ENCODE measurements at regions not wholly inside any gene's neighbourhood (a gene's known extent, or its start where the extent isn't known, plus 50 kb on each side); places are given as distances from the start of the nearest gene placed in this dataset.
A peak's percentile ranks its signal among the peaks of the same experiment; 100 is the strongest.

DNA sequence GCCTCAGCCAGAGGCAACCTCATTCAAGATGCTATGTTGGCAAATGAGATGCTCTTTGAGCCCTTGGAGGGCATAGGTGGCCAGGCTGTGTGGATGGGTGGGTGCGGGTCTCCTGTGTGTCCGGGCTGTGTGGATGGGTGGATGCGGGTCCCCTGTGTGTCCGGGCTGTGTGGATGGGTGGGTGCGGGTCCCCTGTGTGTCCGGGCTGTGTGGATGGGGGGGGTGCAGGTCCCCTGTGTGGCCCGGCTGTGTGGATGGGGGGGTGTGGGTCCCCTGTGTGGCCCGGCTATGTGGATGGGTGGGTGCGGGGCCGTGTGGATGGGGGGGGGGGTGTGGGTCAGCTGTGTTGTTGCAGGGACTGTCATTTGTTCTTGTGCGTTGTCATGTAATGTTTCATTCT, 136.6 kb upstream of the COL5A1 start:
- TF ChIP-seq BHLHE40 (IDR thresholded peaks at IDR 0.05; ENCODE audit: low read depth, low read length): no peak
- TF ChIP-seq FOS (IDR thresholded peaks at IDR 0.05; ENCODE audit: low read depth, low read length): no peak
- no peak for TF ChIP-seq MAFK (IDR thresholded peaks at IDR 0.05; ENCODE audit: low read depth, low read length)
- TF ChIP-seq RFX5 (IDR thresholded peaks at IDR 0.05; ENCODE audit: low read depth, low read length): no peak
- no peak for TF ChIP-seq MAZ (IDR thresholded peaks at IDR 0.05; ENCODE audit: borderline replicate concordance, low read depth, low read length)
- TF ChIP-seq, protein P1, sequence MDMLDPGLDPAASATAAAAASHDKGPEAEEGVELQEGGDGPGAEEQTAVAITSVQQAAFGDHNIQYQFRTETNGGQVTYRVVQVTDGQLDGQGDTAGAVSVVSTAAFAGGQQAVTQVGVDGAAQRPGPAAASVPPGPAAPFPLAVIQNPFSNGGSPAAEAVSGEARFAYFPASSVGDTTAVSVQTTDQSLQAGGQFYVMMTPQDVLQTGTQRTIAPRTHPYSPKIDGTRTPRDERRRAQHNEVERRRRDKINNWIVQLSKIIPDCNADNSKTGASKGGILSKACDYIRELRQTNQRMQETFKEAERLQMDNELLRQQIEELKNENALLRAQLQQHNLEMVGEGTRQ (IDR thresholded peaks at IDR 0.05; ENCODE audit: low read depth, low read length): no peak
- no peak for TF ChIP-seq SMC3 (IDR thresholded peaks at IDR 0.05; ENCODE audit: low read depth, low read length)
- TF ChIP-seq RAD21 (IDR thresholded peaks at IDR 0.05; ENCODE audit: low read length): no peak
- TF ChIP-seq CHD1 (IDR thresholded peaks at IDR 0.05; ENCODE audit: low read depth, low read length): no peak
- TF ChIP-seq NFE2L2 (IDR thresholded peaks at IDR 0.05; ENCODE audit: low read depth, low read length): no peak
- no peak for TF ChIP-seq CEBPB (IDR thresholded peaks at IDR 0.05; ENCODE audit: low read depth, low read length)
- TF ChIP-seq RCOR1 (IDR thresholded peaks at IDR 0.05; ENCODE audit: insufficient replicate concordance, low read length): no peak
- no peak for TF ChIP-seq POLR2A (IDR thresholded peaks at IDR 0.05; ENCODE audit: low read depth, low read length)
- no peak for TF ChIP-seq MXI1 (IDR thresholded peaks at IDR 0.05; ENCODE audit: borderline replicate concordance, low read depth, low read length)
- TF ChIP-seq, protein P2, sequence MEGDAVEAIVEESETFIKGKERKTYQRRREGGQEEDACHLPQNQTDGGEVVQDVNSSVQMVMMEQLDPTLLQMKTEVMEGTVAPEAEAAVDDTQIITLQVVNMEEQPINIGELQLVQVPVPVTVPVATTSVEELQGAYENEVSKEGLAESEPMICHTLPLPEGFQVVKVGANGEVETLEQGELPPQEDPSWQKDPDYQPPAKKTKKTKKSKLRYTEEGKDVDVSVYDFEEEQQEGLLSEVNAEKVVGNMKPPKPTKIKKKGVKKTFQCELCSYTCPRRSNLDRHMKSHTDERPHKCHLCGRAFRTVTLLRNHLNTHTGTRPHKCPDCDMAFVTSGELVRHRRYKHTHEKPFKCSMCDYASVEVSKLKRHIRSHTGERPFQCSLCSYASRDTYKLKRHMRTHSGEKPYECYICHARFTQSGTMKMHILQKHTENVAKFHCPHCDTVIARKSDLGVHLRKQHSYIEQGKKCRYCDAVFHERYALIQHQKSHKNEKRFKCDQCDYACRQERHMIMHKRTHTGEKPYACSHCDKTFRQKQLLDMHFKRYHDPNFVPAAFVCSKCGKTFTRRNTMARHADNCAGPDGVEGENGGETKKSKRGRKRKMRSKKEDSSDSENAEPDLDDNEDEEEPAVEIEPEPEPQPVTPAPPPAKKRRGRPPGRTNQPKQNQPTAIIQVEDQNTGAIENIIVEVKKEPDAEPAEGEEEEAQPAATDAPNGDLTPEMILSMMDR (conservative IDR thresholded peaks at IDR 0.05; ENCODE audit: low read depth, low read length): no peak
- TF ChIP-seq, protein P3, sequence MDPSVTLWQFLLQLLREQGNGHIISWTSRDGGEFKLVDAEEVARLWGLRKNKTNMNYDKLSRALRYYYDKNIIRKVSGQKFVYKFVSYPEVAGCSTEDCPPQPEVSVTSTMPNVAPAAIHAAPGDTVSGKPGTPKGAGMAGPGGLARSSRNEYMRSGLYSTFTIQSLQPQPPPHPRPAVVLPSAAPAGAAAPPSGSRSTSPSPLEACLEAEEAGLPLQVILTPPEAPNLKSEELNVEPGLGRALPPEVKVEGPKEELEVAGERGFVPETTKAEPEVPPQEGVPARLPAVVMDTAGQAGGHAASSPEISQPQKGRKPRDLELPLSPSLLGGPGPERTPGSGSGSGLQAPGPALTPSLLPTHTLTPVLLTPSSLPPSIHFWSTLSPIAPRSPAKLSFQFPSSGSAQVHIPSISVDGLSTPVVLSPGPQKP (IDR thresholded peaks at IDR 0.05; ENCODE audit: borderline replicate concordance, low read depth, low read length): no peak
- Histone ChIP-seq H3K36me3 (ENCODE audit: control insufficient read depth, insufficient read depth, low read length) (no peaks in the 10 kb centered on the region), H3K4me2 (ENCODE audit: low read depth, low read length) (no peak overlapping the region), H2AK9ac (replicated peaks; ENCODE audit: low read depth, low read length, poor library complexity) (no peak overlapping the region), H4K20me1 (ENCODE audit: insufficient read depth, low read length) (no peaks in the 10 kb centered on the region), H3K4me1 (ENCODE audit: control insufficient read depth, insufficient read depth, low read length) (peaks cover 16% of the 10 kb centered on the region), H3K23ac (ENCODE audit: low read depth, low read length) (no peak overlapping the region), H4K91ac (ENCODE audit: insufficient read depth, low read depth, low read length) (no peak overlapping the region), H3K4me3 (ENCODE audit: insufficient read depth, low read depth, low read length) (no peak overlapping the region), H4K8ac (ENCODE audit: low read depth in 2 of 2, low read length in 2 of 2) (no peak overlapping the region), H2AFZ (replicated peaks; ENCODE audit: low read length, poor library complexity) (no peak overlapping the region), H2BK5ac (ENCODE audit: low read depth, low read length, poor library complexity, severe bottlenecking) (no peak overlapping the region), H3K4ac (ENCODE audit: low read depth, low read length) (peak overlapping the region; percentile 16; the same call in 1 of the 2 replicates), H3K27ac (ENCODE audit: insufficient read depth, low read length) (no peak overlapping the region), H2BK20ac (ENCODE audit: low read depth, low read length) (no peak overlapping the region), H4K5ac (ENCODE audit: low read depth, low read length) (no peak overlapping the region), H3K9ac (ENCODE audit: low read depth, low read length) (no peak overlapping the region), H3K9me1 (ENCODE audit: insufficient read depth, low read length) (peaks cover 13% of the 10 kb centered on the region), H2BK15ac (ENCODE audit: low read depth, low read length) (no peak overlapping the region), H3K18ac (ENCODE audit: low read depth, low read length) (no peak overlapping the region), H2BK120ac (ENCODE audit: low read depth, low read length) (0 out of 2 replicates have a peak overlapping the region, but pooled peaks have one; percentile 27), H3K27me3 (ENCODE audit: control insufficient read depth, insufficient read depth, low read length) (no peaks in the 10 kb centered on the region; the same call in 1 of the 2 replicates), H2AK5ac (ENCODE audit: low read depth, low read length) (peak overlapping the region; percentile 43; the same call in 1 of the 2 replicates), H3K79me1 (ENCODE audit: low read depth in 1 of 2, low read length in 2 of 2) (no peaks in the 10 kb centered on the region), H3K14ac (replicated peaks; ENCODE audit: low read depth, low read length) (no peak overlapping the region), H3K56ac (ENCODE audit: extremely low read depth, insufficient read depth, low read length) (no peak overlapping the region), H3K9me3 (ENCODE audit: control insufficient read depth, insufficient read depth, low read length) (peaks cover 5% of the 10 kb centered on the region; the same call in 1 of the 2 replicates)
- ChIA-PET CTCF (no interaction called here), POLR2A (ENCODE audit: unreplicated experiment) (no interaction called here)
- intact Hi-C loops (cut with micrococcal nuclease) (no loop called here), in situ Hi-C loops (cut with MboI; ENCODE audit: low sequenced_read_pairs) (no loop called here), dilution Hi-C loops (cut with HindIII; ENCODE audit: low sequenced_read_pairs, unreplicated experiment) (no loop called here)
- BruUV-seq (replicated peaks): no TSS peak
- WGBS, 2 experiments (ENCODE audit: extremely low coverage in 2 of 2, insufficient read length in 1 of 2): 57% methylated on average over 4 of the region's 11 CpGs; no CpG with 5 or more reads in 1 of the 2 experiments
- ATAC-seq (ENCODE audit: low read depth) (no peak), DNase-seq (no peak)

Data from IMR-90 (cell line).